KOPT-K1 (cell line): ENCODE measurements at regions not wholly inside any gene's neighbourhood (a gene's known extent, or its start where the extent isn't known, plus 50 kb on each side); places are given as distances from the start of the nearest gene placed in this dataset.

Experiments
- H3K27ac ChIP-seq: fragments of 200-600 bp; sonication (generic); 2 replicates; pipeline ENCODE4 v1.5.1; 2016; ENCODE audit warnings: antibody characterized with exemption, mild to moderate bottlenecking, low read depth, low read length; ENCODE audit not compliant: poor library complexity, severe bottlenecking
- H3K36me3 ChIP-seq: fragments of 200-600 bp; sonication (generic); 2 replicates; pipeline ENCODE4 v1.5.1; 2017; ENCODE audit warnings: antibody characterized with exemption, mild to moderate bottlenecking, low read length, moderate library complexity; ENCODE audit not compliant: insufficient read depth
- H3K9me3 ChIP-seq: fragments of 200-600 bp; sonication (generic); 2 replicates; pipeline ENCODE4 v1.5.1; 2017; ENCODE audit warnings: antibody characterized with exemption, low read length, mild to moderate bottlenecking; ENCODE audit not compliant: insufficient read depth, poor library complexity, severe bottlenecking

GRCh38 chrX:43479850-43480249, 176.2 kb upstream of the MAOA start:
- no peak overlapping the region for H3K27ac ChIP-seq
- no peaks in the 10 kb centered on the region for H3K9me3 ChIP-seq
- no peaks in the 10 kb centered on the region for H3K36me3 ChIP-seq

- Histone ChIP-seq H3K9me3 (no peaks in the 10 kb centered on the region), H3K27ac (no peak overlapping the region), H3K36me3 (no peaks in the 10 kb centered on the region)
Observed at GRCh38 chrX:43481576-43481975, 174.5 kb upstream of the MAOA start.

DNA sequence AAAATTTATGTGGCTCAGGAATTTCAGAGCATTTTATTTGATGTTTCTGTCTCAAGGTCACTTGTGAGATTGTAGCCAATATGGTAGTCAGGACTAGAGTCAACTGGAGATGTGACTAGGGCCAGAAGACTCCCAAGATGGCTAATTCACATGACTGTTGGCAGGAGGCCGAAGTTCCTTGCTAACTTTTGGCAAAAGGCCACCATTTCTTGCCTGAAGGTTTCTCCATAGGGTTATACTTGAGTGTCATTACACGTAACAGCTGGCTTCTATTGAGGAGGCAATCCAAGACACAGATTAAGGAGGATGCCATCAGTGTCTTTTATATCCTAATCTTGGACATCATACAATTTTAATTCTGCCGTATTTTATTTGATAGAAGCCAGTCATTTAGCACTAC, 162.3 kb upstream of the MAOA start:
- Histone ChIP-seq H3K36me3 (no peaks in the 10 kb centered on the region), H3K9me3 (no peaks in the 10 kb centered on the region), H3K27ac (no peak overlapping the region)

- Histone ChIP-seq H3K9me3 (no peaks in the 10 kb centered on the region), H3K27ac (no peak overlapping the region), H3K36me3 (no peaks in the 10 kb centered on the region)
Observed at GRCh38 chrX:43500246-43500645, 155.9 kb upstream of the MAOA start.

- no peak overlapping the region for H3K27ac ChIP-seq
- no peaks in the 10 kb centered on the region for H3K9me3 ChIP-seq
- H3K36me3 ChIP-seq = no peaks in the 10 kb centered on the region
Observed at GRCh38 chrX:43500996-43501694, 155.0 kb upstream of the MAOA start.

- no peaks in the 10 kb centered on the region for H3K9me3 ChIP-seq
- H3K36me3 ChIP-seq = no peaks in the 10 kb centered on the region
- no peak overlapping the region for H3K27ac ChIP-seq
Observed at GRCh38 chrX:43504394-43504793, 151.7 kb upstream of the MAOA start.

DNA sequence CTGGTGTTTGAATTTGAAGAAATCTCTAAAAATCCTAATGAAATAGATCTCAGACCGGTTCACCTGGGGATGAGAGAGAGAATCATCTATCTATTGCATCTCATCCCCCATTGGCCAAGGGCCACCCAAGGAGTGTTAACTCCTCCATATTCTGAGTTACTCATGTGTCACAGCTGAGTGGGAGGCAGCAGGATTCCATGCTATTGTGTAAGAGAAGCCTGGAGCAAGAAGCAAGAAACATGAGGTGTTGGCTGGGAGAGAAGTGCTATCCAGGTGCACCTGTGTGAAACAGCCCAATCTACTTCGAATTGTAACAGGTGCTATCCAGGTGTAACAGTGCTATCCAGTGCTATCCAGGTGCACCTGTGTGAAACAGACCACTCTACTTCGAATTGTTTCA, 150.3 kb upstream of the MAOA start:
- no peaks in the 10 kb centered on the region for H3K9me3 ChIP-seq
- H3K36me3 ChIP-seq = no peaks in the 10 kb centered on the region
- no peak overlapping the region for H3K27ac ChIP-seq

GRCh38 chrX:43508694-43509093, 147.4 kb upstream of the MAOA start:
- Histone ChIP-seq H3K36me3 (no peaks in the 10 kb centered on the region), H3K27ac (no peak overlapping the region), H3K9me3 (no peaks in the 10 kb centered on the region)

DNA sequence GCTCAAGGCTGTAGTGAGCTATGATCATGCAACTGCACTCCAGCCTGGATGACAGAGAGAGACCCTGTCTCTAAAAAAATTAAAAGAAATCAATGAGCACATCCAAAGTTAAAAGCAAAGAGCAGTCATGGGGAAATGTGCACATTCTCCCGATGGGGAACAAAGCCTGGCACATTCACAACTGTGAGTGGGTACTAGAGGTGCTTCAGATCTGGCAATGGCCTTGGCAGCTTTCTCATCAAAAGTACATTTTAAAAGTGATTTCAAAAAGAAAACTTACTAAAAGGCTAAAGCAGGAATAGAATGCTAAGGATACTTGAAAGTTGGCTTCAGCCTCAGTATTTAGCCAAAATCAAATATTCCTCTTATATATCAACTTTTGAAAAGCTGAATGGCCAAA, 145.9 kb upstream of the MAOA start:
- no peaks in the 10 kb centered on the region for H3K9me3 ChIP-seq
- H3K27ac ChIP-seq = no peak overlapping the region
- no peaks in the 10 kb centered on the region for H3K36me3 ChIP-seq

DNA sequence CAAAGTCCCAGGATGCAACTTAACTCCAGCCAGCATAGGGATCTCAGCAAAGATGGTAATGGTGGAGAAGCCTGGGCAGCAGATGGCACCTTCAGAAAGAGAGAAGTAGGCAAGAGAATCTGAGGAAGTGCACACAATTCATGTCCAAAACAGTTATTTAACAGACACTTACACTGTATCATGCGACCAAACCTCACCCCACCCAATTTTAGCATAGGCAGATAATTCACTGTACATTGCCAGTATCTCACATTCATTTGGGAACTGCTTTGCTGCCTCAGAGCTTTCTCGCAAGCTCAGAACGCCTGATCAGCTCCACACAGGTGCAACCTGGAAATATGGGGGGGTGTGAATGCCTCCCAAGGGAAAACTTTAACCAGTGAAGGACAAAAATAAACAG, 143.0 kb upstream of the MAOA start:
- Histone ChIP-seq H3K27ac (no peak overlapping the region), H3K36me3 (no peaks in the 10 kb centered on the region), H3K9me3 (no peaks in the 10 kb centered on the region)

DNA sequence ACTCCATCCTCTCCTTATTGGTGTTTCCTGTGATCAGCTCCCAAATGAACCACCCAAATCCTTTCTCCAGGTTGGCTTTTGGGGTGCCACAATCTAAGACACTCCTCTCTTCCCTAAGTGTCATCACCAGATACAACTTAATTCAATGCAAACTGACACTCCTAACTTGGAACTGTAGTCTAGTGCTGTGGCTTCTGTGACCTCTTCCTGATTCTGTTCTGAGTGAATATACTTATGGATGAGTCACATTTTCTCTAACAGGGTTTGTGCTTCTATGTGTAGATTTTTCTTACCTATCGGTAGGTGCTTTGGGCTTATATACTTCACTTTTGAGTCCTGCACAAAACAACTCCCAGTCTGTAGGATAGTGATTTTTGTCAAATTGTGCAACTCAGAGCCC, 141.3 kb upstream of the MAOA start:
- Histone ChIP-seq H3K9me3 (no peaks in the 10 kb centered on the region), H3K27ac (no peak overlapping the region), H3K36me3 (no peaks in the 10 kb centered on the region)

- no peaks in the 10 kb centered on the region for H3K36me3 ChIP-seq
- H3K27ac ChIP-seq = no peak overlapping the region
- no peaks in the 10 kb centered on the region for H3K9me3 ChIP-seq
Observed at GRCh38 chrX:43522582-43522981, 133.5 kb upstream of the MAOA start.

- H3K27ac ChIP-seq = no peak overlapping the region
- no peaks in the 10 kb centered on the region for H3K36me3 ChIP-seq
- H3K9me3 ChIP-seq = no peaks in the 10 kb centered on the region
Observed at GRCh38 chrX:43525901-43526610, 130.0 kb upstream of the MAOA start.

DNA sequence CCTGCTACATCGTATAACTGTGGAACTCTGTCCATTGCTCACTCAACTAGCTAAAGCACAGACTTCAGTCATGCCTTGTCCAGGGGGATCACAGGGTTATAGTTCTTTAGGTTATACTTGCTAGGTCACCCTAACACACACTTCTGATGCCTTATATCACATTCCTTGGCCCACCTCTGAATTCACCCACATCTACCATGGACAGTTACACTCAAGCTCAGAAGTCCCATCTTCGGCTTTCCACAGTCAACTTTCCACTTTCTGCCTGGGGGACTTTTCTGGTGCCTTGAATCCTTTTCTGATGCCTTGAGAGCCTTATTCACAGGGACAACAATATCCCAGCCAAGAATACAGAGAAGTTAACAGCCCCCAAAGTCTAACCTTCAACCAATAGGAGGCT, 129.2 kb upstream of the MAOA start:
- H3K9me3 ChIP-seq = no peaks in the 10 kb centered on the region
- no peak overlapping the region for H3K27ac ChIP-seq
- no peaks in the 10 kb centered on the region for H3K36me3 ChIP-seq

GRCh38 chrX:43527801-43528200, 128.3 kb upstream of the MAOA start:
- H3K9me3 ChIP-seq = no peaks in the 10 kb centered on the region
- no peak overlapping the region for H3K27ac ChIP-seq
- no peaks in the 10 kb centered on the region for H3K36me3 ChIP-seq

DNA sequence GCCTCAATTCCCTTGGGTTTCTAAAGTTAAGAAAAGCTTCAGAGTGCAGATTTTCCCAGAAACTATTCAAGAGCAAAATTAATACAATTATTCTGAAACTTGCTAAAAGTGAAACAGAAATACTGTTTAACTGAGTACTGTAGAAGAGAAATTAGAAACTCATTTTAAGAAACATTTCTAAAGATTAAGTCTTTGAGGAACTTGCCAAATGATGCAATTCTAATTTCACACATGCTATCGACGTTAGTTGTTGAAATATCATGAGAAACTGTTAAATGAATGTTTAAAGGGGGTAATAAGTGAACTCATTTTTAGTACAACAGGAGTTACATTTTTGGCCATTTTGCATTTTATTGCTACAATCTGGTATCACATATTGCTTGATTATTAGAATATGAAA, 125.3 kb upstream of the MAOA start:
- no peaks in the 10 kb centered on the region for H3K9me3 ChIP-seq
- no peaks in the 10 kb centered on the region for H3K36me3 ChIP-seq
- H3K27ac ChIP-seq = no peak overlapping the region
